OCI-LY1 (cell line): ENCODE measurements at regions not wholly inside any gene's neighbourhood (a gene's known extent, or its start where the extent isn't known, plus 50 kb on each side); places are given as distances from the start of the nearest gene placed in this dataset.
"Not testable (repeated sequence)": the region's sequence is repeated elsewhere in the genome, so short reads cannot be mapped to it uniquely, and the experiment has no call there.

Experiments
- H2AFZ ChIP-seq: fragments of 200-600 bp; sonication (generic), shearing (Covaris generic); 2 replicates; pipeline ENCODE4 v1.6.0; 2014; ENCODE audit warnings: antibody characterized with exemption, mild to moderate bottlenecking, low read length
- H3F3A ChIP-seq: fragments of 200-600 bp; sonication (generic), shearing (Covaris generic); 2 replicates; pipeline ENCODE4 v1.6.0; 2014; ENCODE audit warnings: mild to moderate bottlenecking, antibody characterized with exemption, low read length, moderate library complexity; ENCODE audit not compliant: insufficient read depth
- H3K27ac ChIP-seq: fragments of 200-600 bp; sonication (generic); 2 replicates; pipeline ENCODE4 v1.5.1; 2014; ENCODE audit warnings: low read length, mixed run types, mild to moderate bottlenecking, low read depth; ENCODE audit not compliant: poor library complexity, severe bottlenecking
- H3K27me3 ChIP-seq: fragments of 200-600 bp; sonication (generic); 2 replicates; pipeline ENCODE4 v1.6.0; 2014; ENCODE audit warnings: antibody characterized with exemption, mild to moderate bottlenecking, low read length, moderate library complexity; ENCODE audit not compliant: insufficient read depth
- H3K36me3 ChIP-seq: fragments of 200-600 bp; sonication (generic); 2 replicates; pipeline ENCODE4 v1.6.1; 2014; ENCODE audit warnings: mild to moderate bottlenecking, antibody characterized with exemption, low read length, moderate library complexity, mixed read lengths; ENCODE audit not compliant: insufficient read depth
- H3K4me1 ChIP-seq: fragments of 200-600 bp; sonication (generic); 2 replicates; pipeline ENCODE4 v1.5.1; 2014; ENCODE audit warnings: mild to moderate bottlenecking, low read length, moderate library complexity; ENCODE audit not compliant: insufficient read depth, severe bottlenecking
- H3K4me2 ChIP-seq: fragments of 200-600 bp; sonication (generic), shearing (Covaris generic); 2 replicates; pipeline ENCODE4 v1.6.1; 2014; ENCODE audit warnings: low read length
- H3K4me3 ChIP-seq: fragments of 200-600 bp; sonication (generic); 2 replicates; pipeline ENCODE4 v1.5.1; 2014; ENCODE audit warnings: low read length, low read depth, mild to moderate bottlenecking, mixed read lengths; ENCODE audit not compliant: poor library complexity, severe bottlenecking
- H3K79me2 ChIP-seq: fragments of 200-600 bp; shearing (Covaris generic); 2 replicates; pipeline ENCODE4 v1.6.1; 2016; ENCODE audit warnings: mixed run types, low read length, mixed read lengths; ENCODE audit not compliant: insufficient read depth
- H3K9ac ChIP-seq: fragments of 200-600 bp; sonication (generic), shearing (Covaris generic); 2 replicates; pipeline ENCODE4 v1.6.1; 2014; ENCODE audit warnings: mild to moderate bottlenecking, low read length, mixed read lengths
- H3K9me2 ChIP-seq: fragments of 200-600 bp; sonication (generic), shearing (Covaris generic); 2 replicates; pipeline ENCODE4 v1.6.1; 2014; ENCODE audit warnings: low read depth, mild to moderate bottlenecking, low read length, mixed read lengths
- H3K9me3 ChIP-seq: fragments of 200-600 bp; shearing (Covaris generic); 2 replicates; pipeline ENCODE4 v1.6.1; 2014; ENCODE audit warnings: low read length, mixed read lengths
- H4K20me1 ChIP-seq: fragments of 200-600 bp; sonication (generic), shearing (Covaris generic); 2 replicates; pipeline ENCODE4 v1.6.0; 2016; ENCODE audit warnings: mild to moderate bottlenecking, low read length; ENCODE audit not compliant: insufficient read depth
- EZH2 ChIP-seq: fragments of 200-600 bp; sonication (generic), shearing (Covaris generic); IDR thresholded peaks from 2 replicates; pipeline ENCODE4 v1.8.0; 2017; ENCODE audit warnings: borderline replicate concordance, mixed run types, mild to moderate bottlenecking, antibody characterized with exemption, low read length, moderate library complexity, mixed read lengths
- TF ChIP-seq, protein P1 (sequence below): fragments of 200-600 bp; sonication (generic), shearing (Covaris generic); IDR thresholded peaks from 2 replicates; pipeline ENCODE4 v1.5.1; 2017; ENCODE audit warnings: mild to moderate bottlenecking, antibody characterized with exemption, low read length, moderate library complexity, mixed read lengths

DNA sequence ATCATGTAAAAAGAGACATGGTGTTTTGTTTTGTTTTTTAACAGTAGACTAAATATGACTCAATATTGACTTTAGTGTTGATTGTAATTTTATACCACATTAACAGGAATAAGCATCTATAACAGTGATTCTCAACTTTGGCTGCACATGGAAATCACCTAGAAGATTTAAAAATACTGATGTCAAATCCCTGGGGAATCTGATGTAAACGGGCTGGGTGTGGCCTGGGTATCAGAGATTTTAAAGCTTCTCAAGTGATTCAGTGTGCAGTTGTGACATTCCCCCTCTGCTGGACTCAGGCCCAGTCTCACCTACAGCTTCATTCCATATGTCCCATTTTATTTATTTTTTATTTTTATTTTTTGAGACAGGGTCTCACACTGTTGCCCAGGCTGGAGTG is 82.8 kb upstream of the ATP8B1 start:
- H3K79me2 ChIP-seq: no peaks in the 10 kb centered on the region
- TF ChIP-seq, protein P1, sequence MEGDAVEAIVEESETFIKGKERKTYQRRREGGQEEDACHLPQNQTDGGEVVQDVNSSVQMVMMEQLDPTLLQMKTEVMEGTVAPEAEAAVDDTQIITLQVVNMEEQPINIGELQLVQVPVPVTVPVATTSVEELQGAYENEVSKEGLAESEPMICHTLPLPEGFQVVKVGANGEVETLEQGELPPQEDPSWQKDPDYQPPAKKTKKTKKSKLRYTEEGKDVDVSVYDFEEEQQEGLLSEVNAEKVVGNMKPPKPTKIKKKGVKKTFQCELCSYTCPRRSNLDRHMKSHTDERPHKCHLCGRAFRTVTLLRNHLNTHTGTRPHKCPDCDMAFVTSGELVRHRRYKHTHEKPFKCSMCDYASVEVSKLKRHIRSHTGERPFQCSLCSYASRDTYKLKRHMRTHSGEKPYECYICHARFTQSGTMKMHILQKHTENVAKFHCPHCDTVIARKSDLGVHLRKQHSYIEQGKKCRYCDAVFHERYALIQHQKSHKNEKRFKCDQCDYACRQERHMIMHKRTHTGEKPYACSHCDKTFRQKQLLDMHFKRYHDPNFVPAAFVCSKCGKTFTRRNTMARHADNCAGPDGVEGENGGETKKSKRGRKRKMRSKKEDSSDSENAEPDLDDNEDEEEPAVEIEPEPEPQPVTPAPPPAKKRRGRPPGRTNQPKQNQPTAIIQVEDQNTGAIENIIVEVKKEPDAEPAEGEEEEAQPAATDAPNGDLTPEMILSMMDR: no peak
- TF ChIP-seq EZH2: no peak
- H3K4me2 ChIP-seq: no peak overlapping the region
- H4K20me1 ChIP-seq: no peaks in the 10 kb centered on the region
- H3K27me3 ChIP-seq: no peaks in the 10 kb centered on the region
- H3K36me3 ChIP-seq: no peaks in the 10 kb centered on the region
- H3K9me3 ChIP-seq: peaks cover 9% of the 10 kb centered on the region; the same call in 1 of the 2 replicates
- H3K4me3 ChIP-seq: no peak overlapping the region
- H3K27ac ChIP-seq: no peak overlapping the region
- H3K9me2 ChIP-seq: no peaks in the 10 kb centered on the region
- H3K4me1 ChIP-seq: no peaks in the 10 kb centered on the region
- no peak overlapping the region for H3K9ac ChIP-seq
- no peak overlapping the region for H2AFZ ChIP-seq
- H3F3A ChIP-seq: no peaks in the 10 kb centered on the region

DNA sequence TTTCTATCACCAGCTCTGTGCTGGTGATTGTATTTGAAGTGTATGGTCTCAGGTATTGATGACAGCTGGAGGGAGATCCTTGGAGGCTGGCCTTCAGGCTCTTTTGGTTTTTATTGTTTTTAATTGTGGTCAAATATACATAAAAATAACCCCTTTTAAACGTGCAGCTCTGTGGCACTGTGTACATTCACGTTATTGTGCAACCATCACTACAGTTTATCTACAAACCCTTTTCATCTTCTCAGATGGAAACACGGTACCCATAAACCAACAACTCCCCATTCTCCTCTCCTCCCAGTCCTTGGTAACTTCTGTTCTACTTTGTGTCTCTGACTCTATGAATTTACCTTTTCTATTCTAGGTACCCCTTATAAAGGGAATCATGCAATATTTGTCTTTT is 79.3 kb upstream of the ATP8B1 start:
- no peak overlapping the region for H2AFZ ChIP-seq

DNA sequence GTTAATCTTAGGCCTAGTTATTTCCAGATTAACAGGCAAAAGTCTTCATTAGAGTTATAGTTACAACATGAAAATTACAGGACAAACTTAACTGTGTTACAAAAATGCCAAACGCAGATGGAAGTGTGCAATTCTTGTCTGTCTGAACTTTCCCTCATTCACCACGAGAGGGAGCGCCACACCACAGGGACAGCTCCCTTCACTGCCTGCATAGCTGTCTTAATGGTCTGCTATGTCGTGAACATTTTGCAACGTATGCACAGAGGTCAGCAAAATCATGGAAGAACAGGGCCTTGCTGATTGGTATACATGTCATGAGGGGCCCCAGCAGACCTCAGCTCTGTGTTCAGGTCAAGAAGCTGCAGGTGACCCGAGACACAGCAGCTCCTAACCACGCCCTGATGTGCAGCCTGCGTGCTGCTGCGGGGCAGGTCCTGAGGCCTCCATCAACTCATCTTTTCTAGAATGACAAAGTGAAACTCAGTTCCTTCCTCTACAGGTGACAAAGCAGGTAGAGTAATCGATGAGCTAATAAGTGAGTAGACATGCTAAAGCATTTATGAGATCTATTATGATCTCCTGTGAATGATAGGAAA is 78.8 kb upstream of the ATP8B1 start:
- H3F3A ChIP-seq: no peaks in the 10 kb centered on the region

More for the DNA sequence above, 79.3 kb upstream of the ATP8B1 start:
- no peaks in the 10 kb centered on the region for H3F3A ChIP-seq
- no peaks in the 10 kb centered on the region for H3K27me3 ChIP-seq
- no peaks in the 10 kb centered on the region for H3K79me2 ChIP-seq
- TF ChIP-seq, protein P1: no peak
- no peak for TF ChIP-seq EZH2
- H3K9me3 ChIP-seq: no peaks in the 10 kb centered on the region
- no peaks in the 10 kb centered on the region for H3K4me1 ChIP-seq
- H3K9me2 ChIP-seq: no peaks in the 10 kb centered on the region
- no peak overlapping the region for H3K4me2 ChIP-seq
- no peak overlapping the region for H3K9ac ChIP-seq
- H3K36me3 ChIP-seq: no peaks in the 10 kb centered on the region
- no peak overlapping the region for H3K27ac ChIP-seq
- no peaks in the 10 kb centered on the region for H4K20me1 ChIP-seq
- H3K4me3 ChIP-seq: no peak overlapping the region

DNA sequence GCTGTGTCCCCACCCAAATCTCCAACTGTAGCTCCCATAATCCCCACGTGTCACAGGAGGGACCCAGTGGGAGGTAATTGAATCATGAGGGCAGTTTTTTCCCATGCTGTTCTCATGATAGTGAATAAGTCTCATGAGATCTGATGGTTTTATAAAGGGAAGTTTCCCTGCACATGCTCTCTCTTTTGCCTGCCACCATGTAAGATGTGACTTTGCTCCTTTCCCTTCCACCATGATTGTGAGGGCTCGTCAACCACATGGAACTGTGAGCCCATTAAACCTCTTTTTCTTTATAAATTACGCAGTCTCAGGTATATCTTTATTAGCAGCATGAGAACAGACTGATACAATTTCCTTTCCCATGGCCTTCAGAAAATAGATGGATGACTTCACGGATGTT is 76.8 kb upstream of the ATP8B1 start:
- H3K79me2 ChIP-seq, H3K4me1 ChIP-seq, H3K9ac ChIP-seq, H2AFZ ChIP-seq, H3K27me3 ChIP-seq, H3K9me2 ChIP-seq, H3K9me3 ChIP-seq, H3K36me3 ChIP-seq, H3K27ac ChIP-seq, H4K20me1 ChIP-seq, H3F3A ChIP-seq, H3K4me2 ChIP-seq, H3K4me3 ChIP-seq: not testable (repeated sequence)

More for the DNA sequence above, 78.8 kb upstream of the ATP8B1 start:
- no peak for TF ChIP-seq EZH2
- TF ChIP-seq, protein P1: peak; percentile 91
- Histone ChIP-seq H3K9me2 (no peaks in the 10 kb centered on the region), H3K9ac (no peak overlapping the region), H4K20me1 (no peaks in the 10 kb centered on the region), H3K27ac (no peak overlapping the region), H3K79me2 (no peaks in the 10 kb centered on the region), H3K4me3 (no peak overlapping the region), H2AFZ (no peak overlapping the region), H3K4me2 (no peak overlapping the region), H3K27me3 (no peaks in the 10 kb centered on the region), H3K36me3 (no peaks in the 10 kb centered on the region), H3K4me1 (no peaks in the 10 kb centered on the region), H3K9me3 (no peaks in the 10 kb centered on the region)
